ENCODE measurements at regions not wholly inside any gene's neighbourhood (a gene's known extent, or its start where the extent isn't known, plus 50 kb on each side); places are given as distances from the start of the nearest gene placed in this dataset.

DNA sequence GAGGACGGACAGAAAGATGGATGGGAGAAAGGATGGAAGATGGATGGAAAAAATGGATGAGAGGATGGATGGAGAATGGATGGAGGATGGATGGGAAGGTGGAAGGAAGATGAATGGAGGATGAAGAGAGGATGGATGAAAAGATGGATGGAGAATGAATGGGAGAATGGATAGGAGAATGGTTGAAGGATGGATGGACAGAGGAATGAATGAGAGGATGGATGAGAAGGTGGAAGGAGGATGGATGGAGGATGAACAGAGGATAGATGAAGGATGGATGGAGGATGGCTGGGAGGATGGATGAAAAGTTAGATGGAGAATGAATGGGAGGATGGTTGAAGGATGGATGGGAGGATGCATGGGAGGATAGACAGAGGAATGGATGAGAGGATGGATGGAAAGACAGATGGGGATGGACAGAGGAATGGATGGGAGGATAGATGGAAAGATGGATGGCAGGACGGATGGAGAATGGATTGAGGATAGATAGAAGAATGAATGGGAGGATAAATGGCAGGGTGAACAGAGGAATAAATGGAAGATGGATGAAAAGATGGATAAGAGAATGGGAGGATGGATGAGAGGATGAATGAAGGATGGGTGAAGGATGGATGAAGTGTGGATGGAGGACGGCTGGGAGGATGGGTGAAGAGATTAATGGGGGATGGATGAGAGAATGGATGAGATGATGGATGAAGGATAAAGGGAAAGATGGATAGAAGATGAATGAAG, 217.7 kb upstream of the IER5L start:
- Histone ChIP-seq H3K36me3 (ENCODE audit: control insufficient read depth, insufficient read depth, low read length) (no peaks in the 10 kb centered on the region), H3K9me1 (ENCODE audit: insufficient read depth, low read length) (no peaks in the 10 kb centered on the region), H2BK120ac (ENCODE audit: low read depth, low read length) (no peak overlapping the region), H3K4me3 (ENCODE audit: insufficient read depth, low read depth, low read length) (no peak overlapping the region), H3K27ac (ENCODE audit: insufficient read depth, low read length) (no peak overlapping the region), H2BK15ac (ENCODE audit: low read depth, low read length) (no peak overlapping the region), H3K14ac (replicated peaks; ENCODE audit: low read depth, low read length) (no peak overlapping the region), H3K4me1 (ENCODE audit: control insufficient read depth, insufficient read depth, low read length) (no peaks in the 10 kb centered on the region), H4K8ac (ENCODE audit: low read depth in 2 of 2, low read length in 2 of 2) (no peak overlapping the region), H3K18ac (ENCODE audit: low read depth, low read length) (no peak overlapping the region), H3K4me2 (ENCODE audit: low read depth, low read length) (no peak overlapping the region), H4K5ac (ENCODE audit: low read depth, low read length) (no peak overlapping the region), H3K56ac (ENCODE audit: extremely low read depth, insufficient read depth, low read length) (no peak overlapping the region), H3K27me3 (ENCODE audit: control insufficient read depth, insufficient read depth, low read length) (peaks cover 8% of the 10 kb centered on the region), H3K79me1 (ENCODE audit: low read depth in 1 of 2, low read length in 2 of 2) (no peaks in the 10 kb centered on the region), H3K23ac (ENCODE audit: low read depth, low read length) (no peak overlapping the region), H3K4ac (ENCODE audit: low read depth, low read length) (no peak overlapping the region), H2AK5ac (ENCODE audit: low read depth, low read length) (no peak overlapping the region), H4K20me1 (ENCODE audit: insufficient read depth, low read length) (no peaks in the 10 kb centered on the region), H2AK9ac (replicated peaks; ENCODE audit: low read depth, low read length, poor library complexity) (no peak overlapping the region), H4K91ac (ENCODE audit: insufficient read depth, low read depth, low read length) (no peak overlapping the region), H3K9me3 (ENCODE audit: control insufficient read depth, insufficient read depth, low read length) (no peaks in the 10 kb centered on the region), H2BK20ac (ENCODE audit: low read depth, low read length) (no peak overlapping the region), H2BK5ac (ENCODE audit: low read depth, low read length, poor library complexity, severe bottlenecking) (peak overlapping the region; percentile 39), H3K9ac (ENCODE audit: low read depth, low read length) (no peak overlapping the region), H2AFZ (replicated peaks; ENCODE audit: low read length, poor library complexity) (no peak overlapping the region)
- DNase-seq (no peak), ATAC-seq (ENCODE audit: low read depth) (no peak)
- 30 to 100% methylated on average over 2 to 3 of the region's 3 CpGs for WGBS, 2 experiments (ENCODE audit: extremely low coverage in 2 of 2, insufficient read length in 1 of 2)
- intact Hi-C loops (cut with micrococcal nuclease) (no loop called here), dilution Hi-C loops (cut with HindIII; ENCODE audit: low sequenced_read_pairs, unreplicated experiment) (no loop called here), in situ Hi-C loops (cut with MboI; ENCODE audit: low sequenced_read_pairs) (no loop called here)
- TF ChIP-seq, protein P1, sequence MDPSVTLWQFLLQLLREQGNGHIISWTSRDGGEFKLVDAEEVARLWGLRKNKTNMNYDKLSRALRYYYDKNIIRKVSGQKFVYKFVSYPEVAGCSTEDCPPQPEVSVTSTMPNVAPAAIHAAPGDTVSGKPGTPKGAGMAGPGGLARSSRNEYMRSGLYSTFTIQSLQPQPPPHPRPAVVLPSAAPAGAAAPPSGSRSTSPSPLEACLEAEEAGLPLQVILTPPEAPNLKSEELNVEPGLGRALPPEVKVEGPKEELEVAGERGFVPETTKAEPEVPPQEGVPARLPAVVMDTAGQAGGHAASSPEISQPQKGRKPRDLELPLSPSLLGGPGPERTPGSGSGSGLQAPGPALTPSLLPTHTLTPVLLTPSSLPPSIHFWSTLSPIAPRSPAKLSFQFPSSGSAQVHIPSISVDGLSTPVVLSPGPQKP (IDR thresholded peaks at IDR 0.05; ENCODE audit: borderline replicate concordance, low read depth, low read length): no peak
- no peak for TF ChIP-seq MXI1 (IDR thresholded peaks at IDR 0.05; ENCODE audit: borderline replicate concordance, low read depth, low read length)
- TF ChIP-seq POLR2A (IDR thresholded peaks at IDR 0.05; ENCODE audit: low read depth, low read length): no peak
- no peak for TF ChIP-seq USF2 (IDR thresholded peaks at IDR 0.05; ENCODE audit: low read depth, low read length)
- TF ChIP-seq CEBPB (IDR thresholded peaks at IDR 0.05; ENCODE audit: low read depth, low read length): no peak
- TF ChIP-seq CHD1 (IDR thresholded peaks at IDR 0.05; ENCODE audit: low read depth, low read length): no peak
- no peak for TF ChIP-seq MAZ (IDR thresholded peaks at IDR 0.05; ENCODE audit: borderline replicate concordance, low read depth, low read length)
- no peak for TF ChIP-seq CTCF (conservative IDR thresholded peaks at IDR 0.05; ENCODE audit: low read depth, low read length)
- TF ChIP-seq RAD21 (IDR thresholded peaks at IDR 0.05; ENCODE audit: low read length): no peak
- TF ChIP-seq BHLHE40 (IDR thresholded peaks at IDR 0.05; ENCODE audit: low read depth, low read length): no peak
- TF ChIP-seq NFE2L2 (IDR thresholded peaks at IDR 0.05; ENCODE audit: low read depth, low read length): no peak
- no peak for TF ChIP-seq FOS (IDR thresholded peaks at IDR 0.05; ENCODE audit: low read depth, low read length)
- ChIA-PET CTCF (no interaction called here), POLR2A (ENCODE audit: unreplicated experiment) (no interaction called here)
- BruUV-seq (replicated peaks): no TSS peak
